GM12874 (cell line): ENCODE measurements at regions not wholly inside any gene's neighbourhood (a gene's known extent, or its start where the extent isn't known, plus 50 kb on each side); places are given as distances from the start of the nearest gene placed in this dataset.

Experiments used
- CTCF ChIP-seq: IDR thresholded peaks from 2 replicates; pipeline ENCODE4 v1.5.1; 2011; ENCODE audit warnings: low read depth, mild to moderate bottlenecking, control low read depth, low read length, moderate library complexity; ENCODE audit not compliant: insufficient read depth

GRCh38 chr5:52452098-52452497, 335.6 kb upstream of the ITGA1 start:
- TF ChIP-seq CTCF, result no peak

- TF ChIP-seq CTCF, result no peak
Measured at GRCh38 chr5:52453176-52453575, 334.5 kb upstream of the ITGA1 start.

- no peak for TF ChIP-seq CTCF
Measured at GRCh38 chr5:52455920-52456319, 331.8 kb upstream of the ITGA1 start.

- TF ChIP-seq CTCF, result no peak
Measured at GRCh38 chr5:52457810-52458209, 329.9 kb upstream of the ITGA1 start.

- no peak for TF ChIP-seq CTCF
Measured at GRCh38 chr5:52466113-52466512, 321.6 kb upstream of the ITGA1 start.

- no peak for TF ChIP-seq CTCF
Measured at GRCh38 chr5:52466749-52467520, 320.8 kb upstream of the ITGA1 start.

GRCh38 chr5:52468976-52469375, 318.7 kb upstream of the ITGA1 start:
- no peak for TF ChIP-seq CTCF
